Liver (tissue), 3 donors: ENCODE measurements at regions not wholly inside any gene's neighbourhood (a gene's known extent, or its start where the extent isn't known, plus 50 kb on each side); places are given as distances from the start of the nearest gene placed in this dataset.

ENCODE experiments used
- ATF3 ChIP-seq: IDR thresholded peaks from 2 replicates; pipeline ENCODE4 v1.6.1; 2016; ENCODE audit warnings: antibody characterized with exemption
- CTCF ChIP-seq: fragments of 150-350 bp; IDR thresholded peaks from 2 replicates; pipeline ENCODE4 v1.5.1; 2017; ENCODE audit warnings: improper control_type of control experiment, low read depth, low read length; ENCODE audit not compliant: missing input control
- EGR1 ChIP-seq, 2 donors: IDR thresholded peaks; 2 replicates each; pipeline ENCODE4 v1.6.1; 2016 to 2018; ENCODE audit warnings: antibody characterized with exemption in 2 of 2, low read depth in 2 of 2
- GABPA ChIP-seq, 2 donors: IDR thresholded peaks in 1 of 2; conservative IDR thresholded peaks in 1 of 2; 2 replicates each; pipeline ENCODE4 v1.6.1; 2016; ENCODE audit warnings: antibody characterized with exemption in 2 of 2, mild to moderate bottlenecking in 1 of 2, moderate library complexity in 1 of 2
- JUND ChIP-seq, 2 donors: IDR thresholded peaks; 2 replicates each; pipeline ENCODE4 v1.6.1; 2016; ENCODE audit warnings: antibody characterized with exemption in 2 of 2
- MAX ChIP-seq: IDR thresholded peaks from 2 replicates; pipeline ENCODE4 v1.6.1; 2016; ENCODE audit warnings: antibody characterized with exemption
- RAD21 ChIP-seq, 2 donors: IDR thresholded peaks; 2 replicates each; pipeline ENCODE4 v1.6.1; 2016; ENCODE audit warnings: antibody characterized with exemption in 2 of 2, mild to moderate bottlenecking in 2 of 2
- REST ChIP-seq: IDR thresholded peaks from 2 replicates; pipeline ENCODE4 v1.6.1; 2016; ENCODE audit warnings: antibody characterized with exemption, mild to moderate bottlenecking
- RXRA ChIP-seq, 2 donors: IDR thresholded peaks; 2 replicates each; pipeline ENCODE4 v1.6.1; 2017 to 2018; ENCODE audit warnings: antibody characterized with exemption in 2 of 2, mild to moderate bottlenecking in 1 of 2
- SP1 ChIP-seq: IDR thresholded peaks from 2 replicates; pipeline ENCODE4 v1.6.1; 2018; ENCODE audit warnings: antibody characterized with exemption, mild to moderate bottlenecking
- TAF1 ChIP-seq: conservative IDR thresholded peaks from 2 replicates; pipeline ENCODE4 v1.6.1; 2016; ENCODE audit warnings: antibody characterized with exemption, mild to moderate bottlenecking
- YY1 ChIP-seq: IDR thresholded peaks from 2 replicates; pipeline ENCODE4 v1.6.1; 2016; ENCODE audit warnings: antibody characterized with exemption, mild to moderate bottlenecking
- donor health status: healthy.
- donor health status: healthy.

- TF ChIP-seq TAF1 (no peak), CTCF (no peak), YY1 (no peak), REST (no peak), JUND (IDR thresholded peaks at IDR 0.05) (no peak), MAX (no peak), ATF3 (no peak), RXRA (IDR thresholded peaks at IDR 0.05) (no peak), RAD21 (IDR thresholded peaks at IDR 0.05) (no peak), GABPA (IDR thresholded peaks at IDR 0.05 in 1 of 2, conservative IDR thresholded peaks at IDR 0.05 in 1 of 2) (no peak), SP1 (no peak), EGR1 (IDR thresholded peaks at IDR 0.05; ENCODE audit: low read depth in 2 of 2) (no peak)
These were observed 361.7 kb upstream of the FTMT start for GRCh38 chr5:121489972-121490371.
